Mucosa of stomach (tissue), 1 donor: ENCODE measurements at regions not wholly inside any gene's neighbourhood (a gene's known extent, or its start where the extent isn't known, plus 50 kb on each side); places are given as distances from the start of the nearest gene placed in this dataset.
A peak's percentile ranks its signal among the peaks of the same experiment; 100 is the strongest.

Experiments used
- H3K27me3 ChIP-seq: one replicate; pipeline ENCODE4 v1.7.0; 2013; ENCODE audit warnings: mild to moderate bottlenecking, low read length; ENCODE audit not compliant: control insufficient read depth, insufficient read depth
- H3K36me3 ChIP-seq: one replicate; pipeline ENCODE4 v1.7.0; 2013; ENCODE audit warnings: low read length; ENCODE audit not compliant: control insufficient read depth, insufficient read depth
- H3K4me1 ChIP-seq: one replicate; pipeline ENCODE4 v1.7.0; 2013; ENCODE audit warnings: mild to moderate bottlenecking, low read length; ENCODE audit not compliant: control insufficient read depth, insufficient read depth
- H3K4me3 ChIP-seq: one replicate; pipeline ENCODE4 v1.7.0; 2013; ENCODE audit warnings: low read length
- H3K9ac ChIP-seq: one replicate; pipeline ENCODE4 v1.7.0; 2013; ENCODE audit warnings: mild to moderate bottlenecking, low read length, moderate library complexity
- H3K9me3 ChIP-seq: one replicate; pipeline ENCODE4 v1.7.0; 2013; ENCODE audit warnings: mild to moderate bottlenecking, low read length, moderate library complexity; ENCODE audit not compliant: control insufficient read depth
- donor health status: Pancreatic carcinoma.

DNA sequence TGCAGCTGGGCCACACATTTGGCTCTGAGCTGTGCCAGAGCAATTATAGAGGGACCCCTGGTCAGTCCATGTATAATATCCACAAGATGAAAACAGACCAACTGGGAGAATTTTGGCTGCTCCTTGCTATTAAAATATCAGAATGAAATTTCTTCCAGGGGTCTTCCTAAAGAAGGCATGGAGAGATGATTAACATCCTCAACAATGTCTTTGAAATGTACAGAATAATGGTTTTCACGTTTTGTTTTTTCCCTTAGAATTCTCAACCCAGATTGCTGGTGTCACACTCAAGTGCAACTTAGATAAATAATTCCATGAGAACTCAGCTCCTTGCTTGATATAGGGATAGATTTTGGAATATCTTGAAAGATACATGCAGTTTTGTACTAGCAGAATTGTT lies 148.3 kb upstream of the SLC24A2 start:
- Histone ChIP-seq H3K9ac (no peak overlapping the region), H3K9me3 (no peaks in the 10 kb centered on the region), H3K36me3 (no peaks in the 10 kb centered on the region), H3K4me3 (no peak overlapping the region), H3K27me3 (no peaks in the 10 kb centered on the region), H3K4me1 (no peaks in the 10 kb centered on the region)

DNA sequence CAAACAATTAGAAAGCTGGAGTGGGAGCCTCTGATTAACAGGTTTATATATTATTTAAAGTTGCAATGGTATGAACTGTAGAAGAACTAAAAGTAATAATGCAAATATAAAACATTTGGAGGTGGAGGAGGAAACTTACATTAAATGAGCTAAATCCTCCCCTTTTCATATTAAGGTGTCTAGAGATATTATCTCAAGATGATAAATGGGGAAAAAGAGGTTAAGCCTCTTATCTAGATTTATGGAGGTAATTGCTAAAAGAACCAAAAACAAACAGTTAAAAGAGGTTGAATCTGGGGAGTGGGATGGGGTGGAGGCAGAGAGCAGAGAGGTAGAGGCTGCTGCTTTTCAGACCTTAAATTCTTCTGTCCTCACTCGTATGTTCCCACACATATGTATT lies 147.8 kb upstream of the SLC24A2 start:
- Histone ChIP-seq H3K9ac (no peak overlapping the region), H3K4me3 (no peak overlapping the region), H3K9me3 (no peaks in the 10 kb centered on the region), H3K4me1 (no peaks in the 10 kb centered on the region), H3K27me3 (no peaks in the 10 kb centered on the region), H3K36me3 (no peaks in the 10 kb centered on the region)

DNA sequence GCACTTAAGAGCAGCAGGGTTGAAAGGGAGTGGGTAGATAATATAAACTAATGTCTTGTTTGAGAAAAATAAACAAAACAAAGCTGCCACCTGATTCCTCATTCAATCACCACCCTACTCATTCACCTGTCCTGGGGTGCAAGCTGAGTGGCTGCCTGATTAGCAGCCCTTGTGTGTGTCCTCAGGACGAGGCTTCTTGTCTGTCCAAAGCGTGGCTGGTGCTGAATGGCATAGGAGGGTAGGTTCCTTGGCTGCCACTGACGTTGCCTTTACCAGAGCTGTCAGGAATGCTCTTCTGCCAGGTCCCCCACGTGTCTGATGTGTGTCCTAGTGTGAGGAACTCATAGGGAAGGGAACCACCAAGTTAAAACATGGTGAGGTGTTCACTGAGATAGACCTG lies 146.6 kb upstream of the SLC24A2 start:
- H3K36me3 ChIP-seq, result no peaks in the 10 kb centered on the region
- H3K27me3 ChIP-seq, result no peaks in the 10 kb centered on the region
- H3K9ac ChIP-seq, result no peak overlapping the region
- no peaks in the 10 kb centered on the region for H3K4me1 ChIP-seq
- H3K4me3 ChIP-seq, result no peak overlapping the region
- no peaks in the 10 kb centered on the region for H3K9me3 ChIP-seq

DNA sequence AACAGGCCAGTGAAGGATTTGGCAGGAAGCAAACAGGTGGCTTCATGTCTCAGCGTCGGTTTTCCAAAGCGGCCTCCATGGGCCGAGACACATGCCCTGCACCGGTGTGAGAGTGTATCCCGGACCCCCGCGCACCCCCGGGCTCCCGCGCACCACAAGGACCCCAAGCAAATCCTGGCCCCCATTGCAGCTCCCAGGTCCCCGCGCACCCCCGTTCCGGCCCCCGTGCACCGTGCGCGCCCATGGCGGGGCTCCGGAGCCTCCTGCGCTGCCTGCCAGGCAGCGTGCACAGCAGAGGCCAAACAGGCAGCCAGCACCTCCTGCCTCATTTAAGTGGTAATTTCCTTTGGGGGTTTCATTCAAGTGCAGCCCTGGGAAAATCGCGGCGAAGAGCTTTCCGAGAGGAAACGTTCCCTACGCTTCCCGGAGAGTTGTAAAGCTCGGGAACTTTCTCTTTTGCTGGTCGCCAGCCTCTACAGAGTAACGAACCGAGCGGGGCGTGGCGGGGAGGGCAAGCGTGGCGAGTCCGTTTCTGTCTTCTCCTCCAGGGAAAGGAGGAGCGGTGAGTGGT lies 145.5 kb upstream of the SLC24A2 start:
- H3K36me3 ChIP-seq, result no peaks in the 10 kb centered on the region
- no peak overlapping the region for H3K9ac ChIP-seq
- H3K4me3 ChIP-seq, result peak overlapping the region; percentile 29
- H3K27me3 ChIP-seq, result no peaks in the 10 kb centered on the region
- H3K4me1 ChIP-seq, result no peaks in the 10 kb centered on the region
- no peaks in the 10 kb centered on the region for H3K9me3 ChIP-seq

DNA sequence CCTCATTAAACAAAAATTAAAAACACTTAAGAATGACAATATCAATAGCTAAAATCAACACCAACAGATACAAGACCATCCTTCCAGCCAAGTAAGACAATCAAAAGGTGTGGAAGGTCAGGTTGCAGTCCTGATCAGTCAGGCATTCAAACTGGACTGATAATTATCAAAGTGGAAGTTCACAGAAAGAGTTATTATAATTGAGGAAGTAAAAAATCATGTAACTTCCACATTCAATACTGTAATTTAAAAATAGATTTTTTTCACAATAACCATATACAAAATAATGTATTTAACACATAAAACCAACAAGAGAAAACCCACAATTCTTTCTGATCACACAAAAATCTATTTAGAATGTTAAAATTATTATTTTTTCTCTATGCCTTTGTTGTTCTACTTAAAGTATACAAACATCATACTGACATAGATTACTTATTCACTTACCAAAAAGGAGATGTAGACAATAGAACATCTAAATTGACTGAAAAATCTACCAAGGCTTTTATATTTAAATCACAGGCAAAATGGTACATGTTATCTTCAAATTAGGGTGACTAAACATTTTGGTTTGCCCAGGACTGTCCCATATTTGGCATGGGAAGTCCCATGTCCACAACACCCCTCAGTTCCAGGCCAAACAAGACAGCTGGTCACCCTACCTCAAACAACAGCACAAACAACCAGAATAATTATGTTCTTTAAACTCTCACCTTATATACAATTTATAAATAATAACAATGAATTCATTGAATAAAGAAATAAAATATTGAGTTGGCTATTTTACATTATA lies 142.5 kb upstream of the SLC24A2 start:
- Histone ChIP-seq H3K9ac (no peak overlapping the region), H3K4me1 (no peaks in the 10 kb centered on the region), H3K36me3 (no peaks in the 10 kb centered on the region), H3K9me3 (no peaks in the 10 kb centered on the region), H3K4me3 (no peak overlapping the region), H3K27me3 (peaks cover 6% of the 10 kb centered on the region)

DNA sequence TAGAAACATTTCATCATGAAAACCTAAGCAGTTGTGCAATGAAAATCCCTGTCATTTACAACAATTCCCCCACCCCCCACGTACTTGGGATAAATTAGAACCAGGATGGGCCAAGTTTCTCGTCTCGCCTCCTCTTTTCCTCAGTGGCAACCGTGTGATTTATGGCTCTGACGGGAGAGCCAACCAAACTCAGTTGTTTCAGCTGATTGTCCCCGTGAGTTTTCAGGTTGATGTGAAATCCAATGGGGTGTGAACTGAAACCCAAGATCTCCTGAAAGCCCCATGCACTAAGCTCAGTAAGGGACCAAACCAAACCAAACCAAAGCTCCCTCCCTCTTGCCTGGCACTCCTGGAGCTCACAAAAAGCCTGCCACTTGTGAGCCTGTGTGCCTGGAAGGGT lies 138.7 kb upstream of the SLC24A2 start:
- Histone ChIP-seq H3K4me1 (no peaks in the 10 kb centered on the region), H3K9me3 (no peaks in the 10 kb centered on the region), H3K9ac (no peak overlapping the region), H3K27me3 (peaks cover 7% of the 10 kb centered on the region), H3K4me3 (no peak overlapping the region), H3K36me3 (no peaks in the 10 kb centered on the region)

DNA sequence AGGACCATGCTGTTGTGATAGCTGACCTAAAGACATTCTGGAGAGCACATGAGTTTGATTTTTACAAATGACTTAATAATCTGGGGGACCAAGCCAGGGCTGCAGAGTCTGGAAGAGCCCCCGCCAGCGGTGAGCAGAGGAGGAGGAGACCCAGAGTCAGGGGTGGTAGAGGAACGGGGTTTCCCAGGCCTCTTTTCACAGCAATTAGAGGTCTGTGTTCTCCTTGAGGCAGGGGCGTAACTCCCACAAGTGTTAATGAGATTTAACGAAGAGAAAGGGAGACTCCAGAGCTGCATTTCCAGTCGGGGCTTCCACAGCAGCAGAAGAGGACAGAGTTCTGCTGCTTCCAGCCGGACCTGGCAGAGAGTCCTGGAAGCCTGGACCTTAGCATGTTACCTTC lies 137.9 kb upstream of the SLC24A2 start:
- H3K4me3 ChIP-seq, result no peak overlapping the region
- no peak overlapping the region for H3K9ac ChIP-seq
- H3K27me3 ChIP-seq, result peaks cover 7% of the 10 kb centered on the region

DNA sequence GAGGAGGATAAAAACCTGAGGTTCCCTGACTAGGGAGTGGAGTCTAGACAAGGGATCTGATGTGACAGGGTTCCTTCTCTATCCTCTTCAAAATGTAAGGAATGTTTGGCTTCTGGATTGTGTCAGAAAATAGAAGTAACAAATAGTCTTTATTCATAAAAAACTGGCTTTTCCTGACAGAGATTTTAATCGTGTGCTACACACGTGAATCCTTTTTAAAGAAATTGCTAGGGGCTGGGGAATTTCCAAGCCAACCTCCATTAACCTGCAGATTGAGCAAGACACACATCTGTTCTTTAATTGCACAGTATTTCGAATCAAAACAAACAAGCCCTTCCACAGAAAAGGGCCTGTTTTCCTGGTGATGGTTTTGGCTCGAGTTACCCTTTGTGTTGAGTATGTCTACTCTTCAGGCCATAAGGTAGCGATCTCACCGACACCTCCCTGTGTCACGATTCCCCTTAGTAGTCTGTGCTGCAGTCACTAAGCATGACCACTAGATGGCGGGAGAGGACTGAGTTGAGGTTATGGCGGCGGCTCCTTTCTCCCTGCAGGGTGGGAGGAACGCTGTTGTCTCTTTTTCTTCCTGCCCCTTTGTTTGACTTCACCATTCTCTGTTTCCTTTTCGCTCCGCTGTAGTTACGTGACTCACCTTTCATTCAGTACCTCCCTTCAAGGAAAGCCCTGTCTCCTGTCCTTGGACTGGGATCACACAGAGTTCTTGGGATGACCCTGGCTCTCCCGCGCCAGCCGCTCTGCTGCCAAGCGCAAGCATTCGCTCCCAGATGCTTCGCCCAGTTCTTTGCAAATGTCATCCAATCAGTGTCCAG lies 137.1 kb upstream of the SLC24A2 start:
- Histone ChIP-seq H3K9ac (no peak overlapping the region), H3K27me3 (peaks cover 7% of the 10 kb centered on the region), H3K9me3 (no peaks in the 10 kb centered on the region), H3K4me3 (no peak overlapping the region), H3K4me1 (no peaks in the 10 kb centered on the region), H3K36me3 (no peaks in the 10 kb centered on the region)

More for the DNA sequence above, 137.9 kb upstream of the SLC24A2 start:
- Histone ChIP-seq H3K9me3 (no peaks in the 10 kb centered on the region), H3K4me1 (no peaks in the 10 kb centered on the region), H3K36me3 (no peaks in the 10 kb centered on the region)

DNA sequence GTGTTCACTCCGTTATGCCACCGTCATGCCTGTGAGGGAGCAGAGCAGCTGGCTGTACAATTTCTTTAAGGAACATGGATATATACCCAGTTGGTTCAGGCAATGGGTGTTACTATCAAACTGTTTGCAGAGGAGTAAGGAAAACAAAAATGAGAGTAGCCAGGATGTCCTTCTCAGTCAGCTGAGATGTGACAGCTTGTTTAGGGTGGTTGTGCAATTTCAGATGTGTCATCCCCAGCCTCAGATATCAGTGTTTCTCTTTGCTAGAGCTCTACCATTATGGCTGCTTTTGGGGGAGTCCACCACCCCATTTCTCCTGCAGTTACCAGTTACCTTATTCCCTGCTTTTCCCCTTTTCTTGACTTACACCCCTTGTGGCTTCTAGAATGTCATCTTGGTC lies 135.2 kb upstream of the SLC24A2 start:
- no peaks in the 10 kb centered on the region for H3K4me1 ChIP-seq
- no peak overlapping the region for H3K9ac ChIP-seq
- H3K9me3 ChIP-seq, result no peaks in the 10 kb centered on the region
- H3K4me3 ChIP-seq, result no peak overlapping the region
- H3K36me3 ChIP-seq, result no peaks in the 10 kb centered on the region
- H3K27me3 ChIP-seq, result peaks cover 7% of the 10 kb centered on the region

DNA sequence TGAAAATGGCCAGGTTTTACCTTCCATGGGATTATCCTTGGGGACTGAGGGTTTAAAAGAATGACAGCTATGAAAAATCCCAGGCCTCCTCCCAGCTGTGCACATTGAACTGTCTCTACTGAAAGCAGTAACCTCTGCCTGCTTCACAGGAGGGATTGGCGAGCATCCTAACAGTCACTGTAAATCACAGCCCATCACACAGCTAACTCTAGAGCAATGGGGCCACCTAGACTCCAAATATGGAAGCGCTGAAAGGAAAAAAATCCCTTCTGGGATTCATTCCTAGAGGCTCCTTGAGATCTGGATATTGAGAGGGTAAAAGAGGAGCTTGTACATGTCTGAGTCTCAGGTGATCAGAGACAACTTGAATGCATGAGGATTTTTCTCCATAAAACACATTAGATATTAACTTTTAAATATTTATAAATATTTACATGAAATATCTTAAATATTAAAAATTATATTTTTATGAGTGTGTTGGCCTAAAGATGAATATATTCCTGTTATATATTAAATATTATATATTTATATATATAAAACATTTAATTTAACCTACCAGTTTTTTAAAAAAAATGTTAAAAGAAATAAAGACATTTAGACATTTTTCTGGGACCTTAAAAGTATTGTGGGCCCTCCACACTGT lies 133.8 kb upstream of the SLC24A2 start:
- no peaks in the 10 kb centered on the region for H3K4me1 ChIP-seq
- peaks cover 7% of the 10 kb centered on the region for H3K27me3 ChIP-seq
- no peaks in the 10 kb centered on the region for H3K36me3 ChIP-seq
- no peak overlapping the region for H3K4me3 ChIP-seq
- no peak overlapping the region for H3K9ac ChIP-seq
- H3K9me3 ChIP-seq, result no peaks in the 10 kb centered on the region

DNA sequence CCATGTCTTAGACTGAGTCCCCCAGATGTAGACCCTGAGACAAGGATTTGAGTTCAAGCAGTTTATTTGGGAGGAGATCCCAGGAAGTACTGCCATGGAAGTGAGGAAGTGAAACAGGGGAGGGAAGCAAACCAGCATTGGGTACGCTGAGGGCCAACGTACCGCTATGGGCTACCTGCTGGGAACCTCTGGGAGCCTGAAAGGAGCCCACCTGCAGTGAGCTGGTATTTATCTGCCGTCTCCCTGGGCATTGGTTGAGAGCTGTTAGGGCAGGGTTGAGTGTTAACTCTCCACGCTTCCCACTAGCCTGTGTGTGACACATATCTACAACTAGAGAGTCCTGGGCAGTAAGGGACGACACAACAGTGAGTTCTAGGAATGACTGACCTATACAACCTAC lies 131.6 kb upstream of the SLC24A2 start:
- H3K4me3 ChIP-seq, result no peak overlapping the region
- no peaks in the 10 kb centered on the region for H3K9me3 ChIP-seq
- H3K9ac ChIP-seq, result no peak overlapping the region
- H3K4me1 ChIP-seq, result no peaks in the 10 kb centered on the region
- H3K36me3 ChIP-seq, result no peaks in the 10 kb centered on the region
- H3K27me3 ChIP-seq, result no peaks in the 10 kb centered on the region

DNA sequence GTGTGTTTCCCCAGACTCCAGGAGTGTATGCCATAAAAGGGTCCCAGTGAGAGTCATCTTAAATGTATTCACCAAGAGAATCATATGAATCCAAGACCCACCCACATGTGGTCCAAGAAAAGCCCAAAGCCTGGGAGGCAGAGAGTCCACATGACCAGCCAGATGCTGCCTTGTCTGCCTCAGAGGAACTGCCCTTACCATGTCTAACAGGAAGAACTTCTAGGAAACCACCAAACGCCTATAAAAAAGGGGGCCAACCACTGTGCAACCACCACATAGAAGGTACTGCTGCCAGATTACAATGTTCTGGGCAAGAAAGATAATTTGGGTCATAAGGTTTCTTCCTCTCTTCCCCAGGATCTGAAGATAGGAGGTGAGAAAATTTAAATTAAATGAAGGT lies 129.8 kb upstream of the SLC24A2 start:
- Histone ChIP-seq H3K27me3 (no peaks in the 10 kb centered on the region), H3K9me3 (no peaks in the 10 kb centered on the region), H3K4me3 (no peak overlapping the region), H3K36me3 (no peaks in the 10 kb centered on the region), H3K9ac (no peak overlapping the region), H3K4me1 (no peaks in the 10 kb centered on the region)
